ENCODE measurements at regions not wholly inside any gene's neighbourhood (a gene's known extent, or its start where the extent isn't known, plus 50 kb on each side); places are given as distances from the start of the nearest gene placed in this dataset.

GRCh38 chr4:164359881-164360280 is 394.1 kb upstream of the SMIM31 start:
- Histone ChIP-seq H3K36me3 (ENCODE audit: insufficient read depth, low read length) (no peaks in the 10 kb centered on the region), H3K27ac (ENCODE audit: low read length) (no peak overlapping the region), H3K27me3 (ENCODE audit: insufficient read depth, low read depth, low read length) (no peaks in the 10 kb centered on the region), H3K4me3 (ENCODE audit: low read length) (no peak overlapping the region), H3K9ac (ENCODE audit: low read length) (no peak overlapping the region), H3K4me2 (ENCODE audit: low read length) (no peak overlapping the region), H3K79me2 (replicated peaks; ENCODE audit: insufficient read depth, low read length) (peaks cover 6% of the 10 kb centered on the region), H3K9me3 (ENCODE audit: low read length) (no peaks in the 10 kb centered on the region), H3F3A (ENCODE audit: insufficient read depth, low read length, poor library complexity, severe bottlenecking) (no peaks in the 10 kb centered on the region), H3K9me2 (ENCODE audit: insufficient read depth, low read length) (no peaks in the 10 kb centered on the region), H2AFZ (ENCODE audit: low read depth, low read length) (no peak overlapping the region), H4K20me1 (ENCODE audit: insufficient read depth) (no peaks in the 10 kb centered on the region)
- no peak for TF ChIP-seq EP300 (conservative IDR thresholded peaks at IDR 0.05; ENCODE audit: poor library complexity, severe bottlenecking)
- no peak for TF ChIP-seq RAD21 (conservative IDR thresholded peaks at IDR 0.05)
- TF ChIP-seq CTCF (IDR thresholded peaks at IDR 0.05; ENCODE audit: poor library complexity, severe bottlenecking): no peak

GRCh38 chr4:164368894-164369293 is 385.0 kb upstream of the SMIM31 start:
- no peaks in the 10 kb centered on the region for H3K9me2 ChIP-seq (ENCODE audit: insufficient read depth, low read length)
- peaks cover 34% of the 10 kb centered on the region for H3K79me2 ChIP-seq (replicated peaks; ENCODE audit: insufficient read depth, low read length)
- H2AFZ ChIP-seq (ENCODE audit: low read depth, low read length): no peak overlapping the region
- no peak overlapping the region for H3K27ac ChIP-seq (ENCODE audit: low read length)
- H3K36me3 ChIP-seq (ENCODE audit: insufficient read depth, low read length): no peaks in the 10 kb centered on the region
- no peak overlapping the region for H3K4me3 ChIP-seq (ENCODE audit: low read length)
- H3F3A ChIP-seq (ENCODE audit: insufficient read depth, low read length, poor library complexity, severe bottlenecking): no peaks in the 10 kb centered on the region
- TF ChIP-seq TAF1 (IDR thresholded peaks at IDR 0.05; ENCODE audit: low read depth): no peak
- no peak for TF ChIP-seq CTCF (IDR thresholded peaks at IDR 0.05; ENCODE audit: poor library complexity, severe bottlenecking)
- no peak for TF ChIP-seq EZH2 (IDR thresholded peaks at IDR 0.05; ENCODE audit: borderline replicate concordance, insufficient read depth, low read length, poor library complexity, severe bottlenecking)
- no peak for TF ChIP-seq REST (IDR thresholded peaks at IDR 0.05; ENCODE audit: borderline replicate concordance)
- no peak for TF ChIP-seq SMC3 (conservative IDR thresholded peaks at IDR 0.05; ENCODE audit: poor library complexity)
- no peak for TF ChIP-seq RAD21 (conservative IDR thresholded peaks at IDR 0.05)
- no peak for TF ChIP-seq EP300 (conservative IDR thresholded peaks at IDR 0.05; ENCODE audit: poor library complexity, severe bottlenecking)
- no peak for TF ChIP-seq POLR2AphosphoS5 (IDR thresholded peaks at IDR 0.05)
- TF ChIP-seq MXI1 (conservative IDR thresholded peaks at IDR 0.05; ENCODE audit: poor library complexity, severe bottlenecking): no peak
- H3K4me2 ChIP-seq (ENCODE audit: low read length): no peak overlapping the region
- H4K20me1 ChIP-seq (ENCODE audit: insufficient read depth): no peaks in the 10 kb centered on the region
- no peaks in the 10 kb centered on the region for H3K9me3 ChIP-seq (ENCODE audit: low read length)
- no peaks in the 10 kb centered on the region for H3K27me3 ChIP-seq (ENCODE audit: insufficient read depth, low read depth, low read length)
- H3K9ac ChIP-seq (ENCODE audit: low read length): no peak overlapping the region
